ENCODE measurements at regions not wholly inside any gene's neighbourhood (a gene's known extent, or its start where the extent isn't known, plus 50 kb on each side); places are given as distances from the start of the nearest gene placed in this dataset.

DNA sequence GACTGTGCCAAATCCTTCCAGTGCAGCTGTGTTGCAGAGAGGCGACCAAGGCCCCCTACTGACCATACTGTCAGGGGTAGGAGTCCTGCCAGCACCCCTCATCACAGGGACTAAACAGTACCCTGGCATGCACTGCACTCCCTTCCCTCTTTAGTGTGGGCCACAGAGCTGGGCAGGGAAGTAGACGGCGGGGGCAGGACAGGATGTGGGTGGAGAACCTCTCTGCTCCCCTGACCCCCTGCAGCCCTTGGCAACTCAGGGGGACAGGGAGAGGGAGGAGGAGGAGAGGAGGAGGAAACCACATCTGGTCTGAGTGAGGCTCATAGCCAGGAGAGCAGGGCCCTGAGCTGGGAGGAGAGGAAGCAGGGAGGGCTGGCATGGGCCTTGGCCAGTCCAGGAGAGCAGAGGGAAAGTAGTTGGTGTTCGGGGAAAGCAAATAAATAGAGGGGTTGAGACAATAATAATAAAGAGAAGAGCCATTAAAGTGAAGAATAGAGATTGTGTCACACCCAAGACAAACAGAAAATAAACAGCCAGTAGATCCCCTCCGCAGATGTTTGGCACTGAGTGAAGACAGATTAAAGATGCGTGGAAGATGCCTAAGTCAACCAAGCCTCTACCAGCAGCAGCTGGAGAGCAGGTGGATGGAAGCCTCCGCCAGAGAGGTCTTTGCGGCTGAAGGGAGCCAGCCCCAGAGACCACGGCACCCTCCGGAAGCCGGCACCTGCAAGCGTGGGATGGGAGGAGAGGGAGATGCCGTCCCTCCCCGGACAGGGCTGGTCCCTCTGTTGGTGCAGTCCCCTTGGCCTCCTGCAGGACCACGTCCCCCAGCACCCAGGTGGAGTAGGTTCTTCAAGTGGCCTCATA, 61.5 kb downstream of the RPUSD4 start:
- Mint-ChIP-seq H3K27ac (ENCODE audit: low read depth, unreplicated experiment) (no peak overlapping the region), H3K9me3 (ENCODE audit: unreplicated experiment) (peaks cover 9% of the 10 kb centered on the region), H3K27me3 (ENCODE audit: insufficient read depth, unreplicated experiment) (peaks cover 13% of the 10 kb centered on the region), H3K36me3 (ENCODE audit: insufficient read depth, unreplicated experiment) (no peaks in the 10 kb centered on the region), H3K4me3 (ENCODE audit: unreplicated experiment) (no peak overlapping the region), H3K4me1 (ENCODE audit: insufficient read depth, unreplicated experiment) (no peaks in the 10 kb centered on the region)
- TF ChIP-seq, protein P1, sequence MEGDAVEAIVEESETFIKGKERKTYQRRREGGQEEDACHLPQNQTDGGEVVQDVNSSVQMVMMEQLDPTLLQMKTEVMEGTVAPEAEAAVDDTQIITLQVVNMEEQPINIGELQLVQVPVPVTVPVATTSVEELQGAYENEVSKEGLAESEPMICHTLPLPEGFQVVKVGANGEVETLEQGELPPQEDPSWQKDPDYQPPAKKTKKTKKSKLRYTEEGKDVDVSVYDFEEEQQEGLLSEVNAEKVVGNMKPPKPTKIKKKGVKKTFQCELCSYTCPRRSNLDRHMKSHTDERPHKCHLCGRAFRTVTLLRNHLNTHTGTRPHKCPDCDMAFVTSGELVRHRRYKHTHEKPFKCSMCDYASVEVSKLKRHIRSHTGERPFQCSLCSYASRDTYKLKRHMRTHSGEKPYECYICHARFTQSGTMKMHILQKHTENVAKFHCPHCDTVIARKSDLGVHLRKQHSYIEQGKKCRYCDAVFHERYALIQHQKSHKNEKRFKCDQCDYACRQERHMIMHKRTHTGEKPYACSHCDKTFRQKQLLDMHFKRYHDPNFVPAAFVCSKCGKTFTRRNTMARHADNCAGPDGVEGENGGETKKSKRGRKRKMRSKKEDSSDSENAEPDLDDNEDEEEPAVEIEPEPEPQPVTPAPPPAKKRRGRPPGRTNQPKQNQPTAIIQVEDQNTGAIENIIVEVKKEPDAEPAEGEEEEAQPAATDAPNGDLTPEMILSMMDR (IDR thresholded peaks at IDR 0.05; ENCODE audit: unreplicated experiment), result no peak
- intact Hi-C loops (cut with micrococcal nuclease), result no loop called here
- ChIA-PET POLR2A (interaction anchor here (1.0 kb wide), 1 partner anchor 63 kb away, joined by 3 read pairs; no protein-coding TSS in a partner anchor), CTCF (no interaction called here)
- no peak for DNase-seq (ENCODE audit: unreplicated experiment)
- no TSS peak for BruUV-seq (replicated peaks)

DNA sequence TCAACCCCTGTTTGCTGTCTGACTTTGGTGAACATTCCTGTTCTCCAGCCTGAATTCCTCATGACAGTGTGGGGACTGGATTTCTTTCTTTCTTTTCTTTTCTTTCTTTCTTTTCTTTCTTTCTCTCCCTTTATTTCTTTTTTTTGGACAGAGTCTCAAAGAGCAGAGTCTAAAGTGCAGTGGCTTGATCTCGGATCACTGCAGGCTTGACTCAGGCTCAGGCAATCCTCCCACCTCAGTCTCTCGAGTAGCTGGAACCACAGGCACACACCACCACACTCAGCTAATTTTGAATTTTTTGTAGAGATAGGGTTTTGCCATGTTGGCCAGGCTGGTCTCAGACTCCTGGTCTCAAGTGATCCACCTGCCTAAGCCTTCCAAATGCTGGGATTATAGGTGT, 63.1 kb downstream of the RPUSD4 start:
- Mint-ChIP-seq H3K4me1 (ENCODE audit: insufficient read depth, unreplicated experiment) (no peaks in the 10 kb centered on the region), H3K9me3 (ENCODE audit: unreplicated experiment) (peaks cover 9% of the 10 kb centered on the region), H3K4me3 (ENCODE audit: unreplicated experiment) (no peak overlapping the region), H3K27me3 (ENCODE audit: insufficient read depth, unreplicated experiment) (peaks cover 13% of the 10 kb centered on the region), H3K27ac (ENCODE audit: low read depth, unreplicated experiment) (no peak overlapping the region), H3K36me3 (ENCODE audit: insufficient read depth, unreplicated experiment) (no peaks in the 10 kb centered on the region)
- no TSS peak for BruUV-seq (replicated peaks)
- ChIA-PET CTCF (interaction anchor here (0.8 kb wide), 1 partner anchor 34 kb away, joined by 3 read pairs; no protein-coding TSS in a partner anchor), POLR2A (no interaction called here)
- TF ChIP-seq, protein P1 (IDR thresholded peaks at IDR 0.05; ENCODE audit: unreplicated experiment), result no peak
- no peak for DNase-seq (ENCODE audit: unreplicated experiment)
- intact Hi-C loops (cut with micrococcal nuclease), result no loop called here

DNA sequence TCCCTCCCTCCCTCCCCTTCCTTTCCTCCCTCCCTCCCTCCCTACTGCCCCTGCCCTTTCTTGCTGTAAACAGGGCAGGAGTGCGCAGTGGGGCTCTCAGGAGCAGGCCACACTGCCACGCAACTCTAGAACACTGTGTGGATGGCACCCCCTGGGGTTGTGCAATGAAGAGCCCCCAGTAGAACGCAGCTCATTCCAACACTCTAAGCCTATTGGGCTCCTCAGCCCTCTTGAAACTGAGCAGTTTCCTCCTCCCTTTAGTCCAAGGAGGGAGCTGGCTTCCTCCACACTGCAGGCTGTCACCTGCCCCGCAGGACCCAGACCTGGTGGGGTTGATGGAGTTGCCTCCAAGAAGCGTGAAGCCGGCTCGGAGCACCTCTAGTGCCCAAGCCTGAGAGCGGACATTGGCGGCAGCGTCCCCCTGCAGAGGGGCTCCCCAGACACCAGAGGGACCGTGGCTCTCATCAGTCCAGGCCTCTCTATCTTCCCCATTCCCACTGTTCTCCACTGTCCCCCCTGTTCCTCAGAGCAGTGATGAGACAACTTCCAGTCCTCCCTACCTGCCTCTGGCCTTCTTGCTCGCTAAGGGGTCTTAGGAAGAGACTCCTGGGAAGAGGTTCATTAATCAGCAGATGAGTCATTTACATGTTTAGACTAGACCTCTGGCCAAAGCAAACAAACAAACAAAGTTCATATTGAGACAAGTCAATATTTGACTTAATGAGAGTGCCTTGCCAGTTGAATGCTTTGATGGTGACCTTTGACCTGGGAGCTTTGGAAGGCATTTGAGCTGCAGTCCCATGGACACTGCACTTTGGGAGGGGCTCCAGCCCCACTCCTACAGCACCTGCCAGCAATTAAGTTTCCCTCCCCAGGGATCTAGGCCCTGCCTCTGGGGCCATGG, 64.0 kb downstream of the RPUSD4 start:
- peaks cover 11% of the 10 kb centered on the region for H3K27me3 Mint-ChIP-seq (ENCODE audit: insufficient read depth, unreplicated experiment)
- no peak for DNase-seq (ENCODE audit: unreplicated experiment)
- no peaks in the 10 kb centered on the region for H3K4me1 Mint-ChIP-seq (ENCODE audit: insufficient read depth, unreplicated experiment)
- ChIA-PET POLR2A (interaction anchor here (0.6 kb wide), 1 partner anchor 50 kb away, joined by 3 read pairs; no protein-coding TSS in a partner anchor), CTCF (interaction anchor here (0.8 kb wide), 1 partner anchor 33 kb away, joined by 3 read pairs; no protein-coding TSS in a partner anchor)
- no peak overlapping the region for H3K4me3 Mint-ChIP-seq (ENCODE audit: unreplicated experiment)
- TF ChIP-seq, protein P1 (IDR thresholded peaks at IDR 0.05; ENCODE audit: unreplicated experiment), result no peak
- intact Hi-C loops (cut with micrococcal nuclease), result no loop called here
- H3K27ac Mint-ChIP-seq (ENCODE audit: low read depth, unreplicated experiment), result no peak overlapping the region
- no TSS peak for BruUV-seq (replicated peaks)
- H3K9me3 Mint-ChIP-seq (ENCODE audit: unreplicated experiment), result peaks cover 9% of the 10 kb centered on the region
- H3K36me3 Mint-ChIP-seq (ENCODE audit: insufficient read depth, unreplicated experiment), result no peaks in the 10 kb centered on the region
